Left forelimb (tissue), 1 donor: ENCODE measurements at regions not wholly inside any gene's neighbourhood (a gene's known extent, or its start where the extent isn't known, plus 50 kb on each side); places are given as distances from the start of the nearest gene placed in this dataset.
"Not testable (repeated sequence)": the region's sequence is repeated elsewhere in the genome, so short reads cannot be mapped to it uniquely, and the experiment has no call there.

Experiments used
- DNase-seq: peaks from one replicate; pipeline ENCODE4 v3.0.0-alpha.2; 2018; ENCODE audit warnings: low spot score

DNA sequence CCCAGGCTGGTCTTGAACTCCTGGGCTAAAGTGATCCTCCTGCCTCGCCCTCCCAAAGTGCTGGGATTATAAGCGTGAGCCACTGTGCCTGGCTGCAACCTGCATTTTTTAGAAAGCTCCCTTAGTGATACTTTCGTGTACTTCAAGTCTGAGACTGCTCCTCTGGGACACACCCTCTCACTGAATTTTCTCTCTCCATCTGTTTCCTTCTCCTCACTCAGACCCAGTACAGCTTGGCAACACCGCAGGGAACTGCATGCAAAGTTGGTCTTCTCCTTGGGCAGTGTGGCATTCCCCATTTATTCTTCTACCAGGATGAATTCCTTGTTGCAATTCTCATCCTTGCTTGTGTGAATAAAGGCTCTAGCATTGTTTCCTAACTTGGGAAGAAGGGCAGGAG, 175.9 kb downstream of the LPIN1 start:
- DNase-seq = no peak

DNA sequence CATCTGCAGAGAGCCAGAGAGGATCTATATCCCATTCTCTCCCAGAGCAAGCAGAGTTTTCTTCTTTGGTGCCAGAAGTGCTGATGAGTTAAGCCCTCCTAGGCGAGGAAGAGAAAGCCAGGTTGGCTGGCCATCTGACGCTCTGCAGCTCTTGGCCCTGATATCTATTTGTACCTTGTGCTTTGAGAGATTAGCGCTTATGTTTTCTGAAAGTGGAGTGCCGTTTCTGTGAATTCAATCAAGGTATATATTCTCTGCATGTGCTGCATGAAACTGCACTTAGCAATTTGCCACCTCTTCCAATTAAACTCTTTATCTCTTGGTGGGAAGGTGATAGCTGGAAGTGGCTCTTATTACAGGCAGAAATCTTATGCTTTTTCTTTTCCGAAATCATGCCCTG, 177.5 kb downstream of the LPIN1 start:
- no peak for DNase-seq

DNA sequence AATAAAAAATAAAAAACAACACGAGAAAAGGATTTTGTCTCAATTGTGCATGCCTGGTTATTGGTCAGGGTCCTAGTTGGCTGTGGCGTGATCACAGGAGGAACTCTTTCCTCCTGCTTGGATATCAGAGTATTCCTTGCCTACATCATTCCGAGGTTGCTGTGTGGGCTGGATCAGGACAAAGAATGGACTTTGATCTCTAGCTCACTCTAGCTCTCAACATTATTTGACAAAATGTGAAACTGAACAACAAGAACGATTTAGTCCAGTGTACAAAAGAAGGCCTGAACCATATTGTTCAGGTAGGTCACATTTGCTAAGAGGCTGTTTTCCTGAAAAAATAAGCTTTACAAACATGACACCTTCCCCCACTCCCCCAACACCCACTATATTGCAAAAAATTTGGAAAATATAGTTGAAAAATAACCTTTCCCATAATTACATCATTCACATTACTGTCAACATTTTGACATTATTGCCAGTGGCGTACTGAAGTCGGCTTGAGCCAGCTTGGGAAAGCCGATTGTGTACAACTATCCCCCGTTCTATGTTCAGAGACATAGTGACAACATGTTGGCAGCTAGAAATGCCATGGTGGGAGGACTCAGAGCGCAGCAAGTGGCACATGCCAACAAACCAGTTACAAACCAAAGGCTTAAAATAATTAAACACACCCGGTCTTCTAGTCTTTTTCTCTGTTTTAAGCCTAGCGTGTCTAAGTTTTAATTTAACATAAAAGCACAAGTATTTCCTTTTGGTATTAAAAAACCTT, 179.0 kb downstream of the LPIN1 start:
- DNase-seq = no peak

DNA sequence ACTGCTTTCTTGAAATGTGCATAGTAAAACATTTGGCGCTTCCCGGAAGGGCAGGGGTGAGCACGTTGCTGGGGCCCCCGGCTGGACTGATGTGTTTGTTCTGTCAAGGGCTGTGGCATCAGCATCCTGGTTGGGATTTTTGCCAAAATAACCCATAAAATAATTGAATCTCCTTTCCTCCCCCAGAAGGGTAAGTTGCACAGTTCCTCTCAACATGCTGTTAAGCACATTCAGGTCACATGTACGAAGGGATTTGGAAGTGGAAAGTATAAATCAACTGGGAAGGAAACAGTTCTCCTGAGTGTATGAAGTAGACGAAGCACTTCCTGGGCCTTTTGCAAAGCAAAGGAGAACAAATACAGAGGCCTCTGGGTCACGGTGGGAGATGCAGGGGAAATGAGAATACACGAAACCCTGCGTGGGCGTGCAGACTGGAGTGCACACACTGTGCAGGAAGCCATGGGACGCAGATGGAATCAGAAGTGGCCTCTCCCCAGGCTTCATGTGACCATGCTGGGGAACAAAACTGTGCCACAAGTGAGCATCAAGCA, 183.9 kb downstream of the LPIN1 start:
- no peak for DNase-seq

GRCh38 chr2:11932048-11932512, 185.6 kb downstream of the LPIN1 start:
- no peak for DNase-seq

GRCh38 chr2:11932962-11933361, 186.5 kb downstream of the LPIN1 start:
- DNase-seq = no peak

- DNase-seq = no peak
Measured at GRCh38 chr2:11933854-11934253, 187.4 kb downstream of the LPIN1 start.

- no peak for DNase-seq
Measured at GRCh38 chr2:11936761-11937160, 190.3 kb downstream of the LPIN1 start.

DNA sequence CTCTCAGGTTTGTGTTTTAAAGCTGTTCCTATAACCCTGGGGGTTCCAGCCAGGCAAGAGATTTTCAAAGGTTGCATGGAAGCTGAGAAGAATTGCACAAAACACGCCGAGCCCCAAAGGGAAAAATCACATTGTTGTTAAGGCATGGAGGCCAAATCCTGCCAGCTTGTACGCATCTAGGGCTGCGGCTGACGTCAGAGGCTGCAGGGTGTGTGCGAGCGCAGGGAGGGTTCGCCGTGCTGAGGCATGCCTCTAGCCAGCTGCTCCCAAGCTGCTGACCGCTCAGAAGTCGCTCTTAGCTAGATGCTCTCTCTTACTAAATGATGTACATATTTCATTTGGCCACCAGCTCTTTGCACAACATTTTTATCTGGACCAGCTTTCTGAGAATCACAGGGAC, 191.8 kb downstream of the LPIN1 start:
- DNase-seq = no peak

GRCh38 chr2:11939523-11939922, 193.1 kb downstream of the LPIN1 start:
- no peak for DNase-seq

DNA sequence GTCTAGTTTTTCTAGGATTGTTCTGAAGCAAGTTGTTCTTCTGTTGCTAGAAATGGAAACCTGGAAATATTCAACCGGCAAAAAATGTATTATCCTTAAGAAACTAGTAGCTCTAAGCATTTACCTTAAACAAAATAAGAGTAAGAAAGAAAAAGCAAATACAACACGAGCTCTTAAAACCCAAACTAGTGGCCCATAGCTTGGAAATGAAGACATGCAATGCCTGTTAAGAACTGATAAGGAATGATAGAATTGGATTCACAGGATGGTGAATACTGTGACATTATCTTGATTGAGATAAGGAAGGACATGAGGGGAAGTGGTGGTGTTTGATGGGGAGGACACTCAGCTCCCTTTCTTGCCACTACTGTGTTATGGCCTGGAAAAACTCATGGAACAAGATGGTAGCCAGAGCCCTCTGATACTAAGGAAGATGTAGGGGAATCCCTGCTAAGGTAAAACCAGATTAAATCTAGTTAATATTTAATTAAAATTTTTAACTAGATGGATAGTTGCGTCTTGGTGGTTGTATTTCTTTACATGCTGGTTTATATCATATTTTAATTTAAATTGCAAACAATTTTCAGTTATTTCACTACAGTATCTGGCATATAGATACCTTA, 193.8 kb downstream of the LPIN1 start:
- DNase-seq = no peak

DNA sequence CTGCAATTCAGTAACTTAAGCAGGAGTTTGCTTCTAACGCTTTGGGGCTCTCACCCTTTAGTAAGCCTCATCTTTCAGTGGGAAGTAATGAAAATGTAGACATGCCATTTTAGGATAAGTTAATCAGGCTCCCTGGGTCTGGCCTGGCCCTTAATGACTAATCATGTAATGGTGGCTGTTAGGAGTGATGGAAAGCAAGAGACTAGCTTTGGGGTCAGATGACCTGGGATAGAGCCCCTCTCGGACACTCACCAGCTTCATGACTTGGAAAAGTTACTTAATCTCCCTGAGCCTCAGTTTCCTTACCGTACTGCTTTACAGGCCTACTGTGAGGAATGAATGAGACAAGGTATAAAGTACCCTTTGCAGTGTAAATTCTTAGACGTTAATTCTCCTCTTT, 194.4 kb downstream of the LPIN1 start:
- DNase-seq = no peak

GRCh38 chr2:11941201-11942177, 195.1 kb downstream of the LPIN1 start:
- no peak for DNase-seq

- no peak for DNase-seq
Measured at GRCh38 chr2:11942178-11942569, 195.7 kb downstream of the LPIN1 start.

DNA sequence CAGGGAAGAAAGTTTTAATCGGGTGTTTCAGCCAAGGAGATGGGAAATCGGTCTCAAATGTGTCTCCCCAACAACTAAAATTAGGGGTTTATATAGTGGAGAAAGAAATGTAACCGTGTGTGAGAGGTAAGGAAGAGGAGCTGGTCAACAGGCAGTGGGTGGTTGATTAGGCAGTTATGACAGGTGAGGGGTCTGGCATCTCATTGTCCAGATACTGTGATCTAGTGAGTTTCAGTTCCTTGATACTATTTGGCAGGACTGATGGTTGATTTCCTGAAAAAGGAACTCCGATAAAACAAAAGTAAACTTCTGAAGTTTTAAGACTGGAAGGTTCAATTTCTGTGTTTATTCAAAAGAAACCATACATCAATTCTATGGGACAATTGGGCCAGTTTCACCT, 197.9 kb downstream of the LPIN1 start:
- no peak for DNase-seq

GRCh38 chr2:11945139-11946126, 199.0 kb downstream of the LPIN1 start:
- no peak for DNase-seq

DNA sequence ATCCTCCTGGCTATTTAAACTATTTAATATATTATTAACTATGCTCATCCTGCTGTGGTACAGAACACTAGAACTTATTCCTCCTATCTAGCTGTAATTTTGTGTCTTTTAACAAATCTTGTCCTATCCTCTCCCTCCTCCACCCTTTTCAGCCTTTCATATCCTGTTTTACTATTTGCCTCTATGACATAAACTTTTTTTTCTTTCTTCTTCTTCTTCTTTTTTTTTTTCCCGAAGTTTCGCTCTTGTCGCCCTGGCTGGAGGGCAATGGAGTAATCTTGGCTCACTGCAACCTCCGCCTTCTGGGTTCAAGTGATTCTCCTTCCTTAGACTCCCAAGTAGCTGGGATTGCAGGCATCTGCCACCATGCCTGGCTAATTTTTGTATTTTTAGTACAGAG, 201.5 kb downstream of the LPIN1 start:
- DNase-seq = no peak

- DNase-seq = no peak
Measured at GRCh38 chr2:11949732-11950523, 203.5 kb downstream of the LPIN1 start.

GRCh38 chr2:11950896-11951295, 204.5 kb downstream of the LPIN1 start:
- DNase-seq = no peak

- DNase-seq = not testable (repeated sequence)
Measured at GRCh38 chr2:11951492-11951891, 205.1 kb downstream of the LPIN1 start.
